ENCODE measurements at regions not wholly inside any gene's neighbourhood (a gene's known extent, or its start where the extent isn't known, plus 50 kb on each side); places are given as distances from the start of the nearest gene placed in this dataset.

DNA sequence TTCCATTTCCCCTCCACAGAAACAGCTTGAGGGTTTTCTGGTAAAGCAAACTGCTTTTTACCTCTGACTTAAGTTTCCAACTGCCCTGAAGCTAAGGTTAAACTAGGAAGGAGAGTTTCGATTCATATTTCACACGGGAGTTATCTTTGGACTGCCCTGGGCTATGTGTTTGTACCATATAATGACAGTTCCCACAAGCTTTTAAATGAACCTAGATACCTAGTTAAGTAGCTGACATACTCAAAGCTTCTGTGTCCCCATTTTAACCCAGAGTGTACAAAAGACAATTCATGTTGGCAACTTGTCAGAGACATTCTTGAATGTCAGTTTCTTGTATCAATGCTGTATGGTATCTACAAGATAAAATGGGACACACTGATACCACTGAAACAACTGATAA, 1296.6 kb upstream of the IGFBP7 start:
- Histone ChIP-seq H3K27ac (no peak overlapping the region), H3K9me3 (no peaks in the 10 kb centered on the region), H3K36me3 (no peaks in the 10 kb centered on the region), H3K4me3 (no peak overlapping the region), H3K27me3 (no peaks in the 10 kb centered on the region), H3K4me1 (no peaks in the 10 kb centered on the region)
- no peak for DNase-seq (ENCODE audit: extremely low spot score in 2 of 2)
- TF ChIP-seq POLR2AphosphoS5 (IDR thresholded peaks at IDR 0.05; ENCODE audit: insufficient read depth in 1 of 2, low read depth in 1 of 2) = no peak
- no peak for TF ChIP-seq POLR2A (IDR thresholded peaks at IDR 0.05)
- TF ChIP-seq, protein P1, sequence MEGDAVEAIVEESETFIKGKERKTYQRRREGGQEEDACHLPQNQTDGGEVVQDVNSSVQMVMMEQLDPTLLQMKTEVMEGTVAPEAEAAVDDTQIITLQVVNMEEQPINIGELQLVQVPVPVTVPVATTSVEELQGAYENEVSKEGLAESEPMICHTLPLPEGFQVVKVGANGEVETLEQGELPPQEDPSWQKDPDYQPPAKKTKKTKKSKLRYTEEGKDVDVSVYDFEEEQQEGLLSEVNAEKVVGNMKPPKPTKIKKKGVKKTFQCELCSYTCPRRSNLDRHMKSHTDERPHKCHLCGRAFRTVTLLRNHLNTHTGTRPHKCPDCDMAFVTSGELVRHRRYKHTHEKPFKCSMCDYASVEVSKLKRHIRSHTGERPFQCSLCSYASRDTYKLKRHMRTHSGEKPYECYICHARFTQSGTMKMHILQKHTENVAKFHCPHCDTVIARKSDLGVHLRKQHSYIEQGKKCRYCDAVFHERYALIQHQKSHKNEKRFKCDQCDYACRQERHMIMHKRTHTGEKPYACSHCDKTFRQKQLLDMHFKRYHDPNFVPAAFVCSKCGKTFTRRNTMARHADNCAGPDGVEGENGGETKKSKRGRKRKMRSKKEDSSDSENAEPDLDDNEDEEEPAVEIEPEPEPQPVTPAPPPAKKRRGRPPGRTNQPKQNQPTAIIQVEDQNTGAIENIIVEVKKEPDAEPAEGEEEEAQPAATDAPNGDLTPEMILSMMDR (IDR thresholded peaks at IDR 0.05) = no peak
- intact Hi-C loops (cut with DNase I) = no loop called here

- no peak overlapping the region for H3K4me3 ChIP-seq
- H3K9me3 ChIP-seq = no peaks in the 10 kb centered on the region
- DNase-seq (ENCODE audit: extremely low spot score in 2 of 2) = no peak
- H3K36me3 ChIP-seq = no peaks in the 10 kb centered on the region
- intact Hi-C loops (cut with DNase I) = no loop called here
- no peak overlapping the region for H3K27ac ChIP-seq
- H3K27me3 ChIP-seq = no peaks in the 10 kb centered on the region
- TF ChIP-seq POLR2A (IDR thresholded peaks at IDR 0.05) (no peak), POLR2AphosphoS5 (IDR thresholded peaks at IDR 0.05; ENCODE audit: insufficient read depth in 1 of 2, low read depth in 1 of 2) (no peak)
- TF ChIP-seq, protein P1 (IDR thresholded peaks at IDR 0.05) = no peak
- no peaks in the 10 kb centered on the region for H3K4me1 ChIP-seq
Observed at GRCh38 chr4:58368221-58368620, 1258.0 kb upstream of the IGFBP7 start.

- no peak overlapping the region for H3K4me3 ChIP-seq
- intact Hi-C loops (cut with DNase I) = no loop called here
- H3K9me3 ChIP-seq = no peaks in the 10 kb centered on the region
- H3K27me3 ChIP-seq = no peaks in the 10 kb centered on the region
- DNase-seq (ENCODE audit: extremely low spot score in 2 of 2) = no peak
- no peaks in the 10 kb centered on the region for H3K4me1 ChIP-seq
- no peak overlapping the region for H3K27ac ChIP-seq
- no peak for TF ChIP-seq POLR2A (IDR thresholded peaks at IDR 0.05)
- TF ChIP-seq, protein P1 (IDR thresholded peaks at IDR 0.05) = no peak
- no peak for TF ChIP-seq POLR2AphosphoS5 (IDR thresholded peaks at IDR 0.05; ENCODE audit: insufficient read depth in 1 of 2, low read depth in 1 of 2)
- H3K36me3 ChIP-seq = no peaks in the 10 kb centered on the region
Observed at GRCh38 chr4:58360354-58361133, 1250.4 kb upstream of the IGFBP7 start.

DNA sequence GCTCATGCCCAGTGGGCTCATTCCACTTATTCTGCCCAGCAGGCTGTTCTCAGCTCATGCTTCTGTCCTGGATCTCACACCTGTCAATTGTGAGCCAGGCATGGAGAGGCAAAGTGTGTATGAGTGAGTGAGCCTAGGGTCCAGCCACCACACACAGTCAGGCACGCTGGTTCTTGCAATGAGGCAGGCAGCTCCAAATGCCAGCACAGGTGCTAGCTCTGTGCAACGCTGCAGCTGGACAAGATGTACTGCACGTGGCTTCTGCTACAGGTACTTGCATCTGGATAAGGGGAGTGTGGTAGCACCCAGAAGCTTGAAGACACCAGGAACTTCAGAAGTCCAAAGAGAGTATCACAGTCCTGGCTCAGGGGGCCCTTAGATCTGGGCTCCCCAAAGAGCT, 1249.4 kb upstream of the IGFBP7 start:
- no peak for DNase-seq (ENCODE audit: extremely low spot score in 2 of 2)
- Histone ChIP-seq H3K36me3 (no peaks in the 10 kb centered on the region), H3K4me3 (no peak overlapping the region), H3K4me1 (no peaks in the 10 kb centered on the region), H3K27ac (no peak overlapping the region), H3K27me3 (no peaks in the 10 kb centered on the region), H3K9me3 (no peaks in the 10 kb centered on the region)
- TF ChIP-seq POLR2AphosphoS5 (IDR thresholded peaks at IDR 0.05; ENCODE audit: insufficient read depth in 1 of 2, low read depth in 1 of 2) (no peak), POLR2A (IDR thresholded peaks at IDR 0.05) (no peak)
- TF ChIP-seq, protein P1 (IDR thresholded peaks at IDR 0.05) = no peak
- intact Hi-C loops (cut with DNase I) = no loop called here

GRCh38 chr4:58357947-58358346, 1247.8 kb upstream of the IGFBP7 start:
- Histone ChIP-seq H3K27ac (no peak overlapping the region), H3K36me3 (no peaks in the 10 kb centered on the region), H3K27me3 (no peaks in the 10 kb centered on the region), H3K4me3 (no peak overlapping the region), H3K4me1 (no peaks in the 10 kb centered on the region), H3K9me3 (no peaks in the 10 kb centered on the region)
- DNase-seq (ENCODE audit: extremely low spot score in 2 of 2) = no peak
- intact Hi-C loops (cut with DNase I) = no loop called here
- no peak for TF ChIP-seq POLR2A (IDR thresholded peaks at IDR 0.05)
- TF ChIP-seq, protein P1 (IDR thresholded peaks at IDR 0.05) = no peak
- no peak for TF ChIP-seq POLR2AphosphoS5 (IDR thresholded peaks at IDR 0.05; ENCODE audit: insufficient read depth in 1 of 2, low read depth in 1 of 2)
